HG02642 (cell line): ENCODE measurements at regions not wholly inside any gene's neighbourhood (a gene's known extent, or its start where the extent isn't known, plus 50 kb on each side); places are given as distances from the start of the nearest gene placed in this dataset.

Experiments
- ATAC-seq: cut with Tn5 transposase; IDR thresholded peaks from one replicate; pipeline ENCODE4 v1.9.1; 2021; ENCODE audit warnings: mild to moderate bottlenecking; ENCODE audit not compliant: unreplicated experiment, poor library complexity

DNA sequence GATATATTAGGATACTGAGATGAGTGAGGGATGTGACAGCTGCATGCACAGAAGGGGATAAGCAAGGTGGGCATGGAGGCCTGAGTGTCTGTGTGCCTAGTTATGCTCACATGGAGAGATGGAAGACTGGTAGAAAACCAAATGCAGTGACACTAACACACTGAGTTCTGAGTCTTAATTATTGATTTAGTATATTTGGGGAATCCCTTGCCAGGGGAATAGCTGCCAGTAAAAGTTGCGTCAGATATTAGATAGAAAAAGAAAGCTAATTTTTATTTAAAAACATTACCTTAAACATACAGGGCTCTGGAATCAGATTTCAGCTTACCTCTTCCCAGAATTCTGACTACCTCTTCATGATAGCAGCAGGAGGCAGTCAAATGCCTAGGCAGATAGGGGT is 620.5 kb downstream of the METTL15 start:
- no peak for ATAC-seq

DNA sequence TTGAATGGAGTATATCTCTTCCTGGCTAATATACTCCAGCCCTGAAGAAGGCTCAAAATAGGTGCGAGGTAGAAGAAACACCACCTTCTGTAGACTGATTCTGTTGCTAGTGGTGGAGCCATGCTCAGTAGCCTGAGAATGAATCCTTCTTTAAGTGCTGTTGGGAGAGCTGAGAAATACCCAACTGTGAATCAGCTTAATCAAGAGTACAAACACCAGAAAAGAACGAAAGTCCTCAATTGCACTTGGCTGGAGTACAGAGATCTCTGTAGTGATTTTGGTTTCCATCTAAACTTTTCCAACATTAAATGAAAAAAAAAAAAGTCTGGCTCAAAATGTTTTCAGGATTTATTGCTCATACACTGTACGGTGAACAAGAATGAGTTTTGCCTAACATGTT is 619.1 kb downstream of the METTL15 start:
- ATAC-seq, result no peak

DNA sequence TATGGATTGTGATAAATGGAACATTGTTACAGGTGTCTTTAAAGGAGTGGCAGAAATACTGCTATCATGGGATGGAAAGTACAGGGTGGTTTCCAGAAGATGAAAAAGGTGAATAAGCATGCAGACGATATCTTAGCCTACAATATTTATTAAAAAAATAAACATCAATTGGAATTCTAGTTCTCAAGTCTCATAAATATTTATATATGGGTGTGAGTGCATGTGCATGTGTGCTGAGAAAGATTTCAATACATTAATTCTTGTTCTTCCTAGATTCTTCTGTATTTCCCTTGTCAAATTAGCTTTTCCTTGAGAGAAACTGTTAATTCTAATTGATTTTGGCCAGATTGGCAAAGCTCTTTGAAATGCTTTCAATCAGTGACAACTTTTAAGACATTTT is 618.2 kb downstream of the METTL15 start:
- no peak for ATAC-seq

DNA sequence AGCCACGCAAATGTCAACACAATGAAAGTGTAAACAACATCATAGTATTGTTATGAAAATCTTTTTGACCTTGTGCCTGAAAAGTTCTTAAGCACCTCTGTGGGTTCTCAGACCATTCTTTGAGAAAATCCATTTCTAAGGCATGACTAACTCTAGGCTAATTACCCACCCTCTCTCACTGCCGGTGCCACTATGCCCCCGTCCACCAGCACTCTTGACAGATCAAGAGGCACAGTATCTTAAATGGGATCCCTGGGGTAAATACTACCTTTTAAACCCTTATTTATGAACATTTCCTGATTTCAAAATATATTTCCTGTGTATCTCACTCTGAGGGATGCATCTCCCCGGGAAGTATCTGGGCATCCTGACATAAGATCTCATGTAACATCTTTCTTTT is 607.5 kb downstream of the METTL15 start:
- ATAC-seq, result no peak

DNA sequence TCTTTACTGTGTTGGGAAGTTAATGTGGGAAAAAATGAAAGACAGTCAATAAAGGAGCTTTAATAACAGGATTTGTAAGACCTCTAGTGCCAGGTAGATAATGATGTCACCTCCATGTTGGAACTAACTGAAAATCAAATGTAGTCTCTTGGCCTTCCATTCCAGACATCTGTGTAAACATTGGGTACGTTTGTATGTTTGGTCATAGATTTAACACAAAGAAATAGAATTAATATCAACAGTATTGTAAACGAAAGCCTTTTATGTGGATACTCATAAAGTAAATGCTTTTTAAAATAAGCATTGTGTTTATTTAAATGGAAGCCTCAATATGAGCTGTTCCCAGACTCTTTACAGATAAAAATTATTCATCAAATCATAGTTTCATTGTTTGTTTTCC is 605.7 kb downstream of the METTL15 start:
- no peak for ATAC-seq

DNA sequence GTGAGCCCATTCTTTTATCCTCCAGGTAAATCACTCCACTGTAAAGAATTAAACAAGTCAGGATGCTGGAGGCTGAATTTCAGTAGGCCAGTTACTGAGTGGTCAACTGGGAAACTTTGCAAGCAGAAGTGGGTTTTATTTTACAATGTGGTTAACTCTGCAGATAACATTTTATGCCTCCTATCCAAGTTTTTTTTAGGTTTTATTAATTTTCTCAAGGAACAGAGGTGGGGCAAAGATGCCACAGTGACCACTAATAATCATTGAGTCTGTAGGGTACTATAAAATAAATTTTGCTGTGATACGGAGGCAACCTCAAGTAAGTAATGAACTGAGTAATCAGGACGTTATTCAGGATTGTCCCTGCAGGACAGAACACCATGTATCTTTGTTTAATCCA is 599.9 kb downstream of the METTL15 start:
- no peak for ATAC-seq

DNA sequence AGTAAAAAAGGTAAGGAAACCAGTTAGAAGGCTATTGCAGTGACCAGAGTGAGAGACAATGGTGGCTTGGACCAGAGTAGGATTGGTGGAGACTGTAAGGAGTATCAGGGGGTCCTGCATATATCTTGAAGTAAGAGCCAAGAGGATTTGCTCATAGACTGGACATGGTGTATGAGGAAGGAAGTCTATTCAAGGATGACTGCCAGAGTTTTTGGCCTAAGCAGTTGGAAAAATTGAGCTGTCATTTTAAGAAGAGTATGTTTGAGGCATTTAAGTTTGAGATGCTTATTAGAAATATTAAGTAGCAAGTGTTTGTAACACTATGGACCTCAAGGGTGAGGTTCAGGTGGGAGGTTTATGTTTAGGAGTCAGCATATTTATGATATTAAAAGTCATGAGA is 596.6 kb downstream of the METTL15 start:
- no peak for ATAC-seq

DNA sequence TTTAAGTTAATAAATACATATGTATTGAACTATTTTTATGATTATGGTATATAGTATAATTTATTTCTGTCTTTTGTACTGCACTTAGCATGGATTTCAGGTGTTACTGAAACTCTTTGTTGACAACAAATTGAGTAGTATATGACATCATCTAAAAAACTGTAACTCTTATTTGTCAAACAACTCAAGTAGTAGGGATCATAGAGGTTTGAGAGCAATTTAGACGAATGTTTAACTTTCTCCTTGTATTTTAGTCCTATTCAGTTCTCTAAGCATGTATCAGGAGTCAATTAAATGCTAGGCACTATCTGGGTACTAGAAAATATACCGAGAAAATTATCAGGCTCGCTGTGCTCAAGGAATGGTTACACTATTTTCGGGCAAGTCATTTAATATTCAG is 595.2 kb downstream of the METTL15 start:
- ATAC-seq, result no peak

DNA sequence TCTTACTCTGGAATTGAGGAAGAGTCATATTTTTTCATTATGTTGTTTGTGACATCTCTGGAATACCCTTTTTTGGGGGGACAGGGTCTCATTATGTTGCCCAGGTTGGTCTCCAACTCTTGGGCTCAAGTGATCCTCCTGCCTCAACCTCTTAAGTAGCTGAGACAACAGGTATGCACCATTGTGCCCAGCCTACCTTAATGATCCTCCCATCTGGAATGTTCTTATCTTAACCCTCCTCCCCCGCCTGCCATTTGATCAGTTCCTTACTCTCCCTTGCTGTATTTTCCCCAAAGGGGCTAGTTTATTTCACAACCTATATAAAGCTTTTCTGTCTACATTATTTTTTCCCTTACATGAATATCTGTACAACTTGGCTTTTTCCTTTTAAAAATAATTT is 594.7 kb downstream of the METTL15 start:
- ATAC-seq, result no peak

DNA sequence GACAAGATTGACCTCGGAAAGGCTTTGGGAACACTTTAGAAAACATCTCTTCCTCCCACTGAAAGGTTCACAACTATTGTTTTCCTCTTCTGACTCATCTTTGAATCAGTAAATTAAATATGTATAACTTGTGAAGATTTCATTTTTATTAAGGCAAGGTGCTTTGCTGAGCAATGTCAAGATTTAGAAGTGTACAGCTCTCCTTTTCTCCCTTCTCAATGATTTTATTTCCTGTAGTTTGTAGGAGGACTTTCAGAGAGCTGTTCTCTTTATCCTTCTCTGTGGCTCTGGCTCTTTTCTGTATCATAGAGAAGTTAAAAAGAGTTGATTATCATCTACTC is 594.2 kb downstream of the METTL15 start:
- ATAC-seq, result no peak

DNA sequence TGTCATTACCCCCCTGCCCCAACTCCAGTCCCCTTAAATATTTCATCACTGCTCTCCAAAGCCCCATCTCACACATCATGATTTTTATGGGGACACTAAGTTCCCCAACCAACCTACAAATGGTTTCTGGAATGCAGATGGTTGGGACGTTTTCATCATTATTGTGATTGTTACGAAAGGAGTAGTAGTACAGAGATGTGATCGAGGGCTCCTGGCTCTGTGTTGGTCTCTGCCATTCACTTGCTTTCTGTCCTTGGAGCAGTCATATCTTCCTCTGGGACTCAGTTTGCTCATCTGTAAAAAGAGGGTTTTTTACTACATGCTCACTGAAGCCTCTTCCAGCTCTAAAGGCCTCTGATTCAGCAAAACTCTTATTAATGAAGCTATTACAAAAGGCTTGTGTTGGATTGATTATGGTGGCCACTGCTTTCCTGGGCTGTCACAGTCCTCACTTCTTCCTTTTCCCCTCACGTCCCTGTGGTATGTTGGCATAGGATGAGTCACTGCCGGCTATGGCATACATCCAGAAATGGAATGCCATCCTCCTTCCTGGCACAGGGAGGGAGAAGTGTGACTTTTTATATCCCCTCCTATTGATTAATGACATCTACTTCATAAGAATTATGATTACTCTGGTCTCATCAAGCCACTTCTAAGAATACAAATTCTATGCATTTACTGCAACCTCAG is 593.7 kb downstream of the METTL15 start:
- ATAC-seq, result no peak

DNA sequence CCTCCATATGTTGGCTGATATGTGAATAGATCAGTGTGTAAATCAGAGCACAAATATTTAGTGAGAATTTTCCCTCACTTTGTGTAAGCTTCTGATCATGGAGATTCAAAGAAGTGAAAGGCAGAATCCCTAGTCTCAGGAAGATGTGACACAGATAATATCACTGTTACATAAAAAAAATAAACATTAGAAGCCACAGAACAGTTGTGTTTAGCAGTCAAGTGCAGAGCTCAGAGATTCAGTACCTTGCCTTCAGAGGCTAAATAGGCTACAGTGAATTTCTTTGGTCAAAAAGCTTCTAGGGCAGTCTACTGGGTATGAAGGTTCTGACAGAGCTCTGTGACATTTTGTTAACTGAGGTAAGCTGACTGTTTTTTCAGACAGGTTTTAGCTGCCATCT is 591.5 kb downstream of the METTL15 start:
- no peak for ATAC-seq

DNA sequence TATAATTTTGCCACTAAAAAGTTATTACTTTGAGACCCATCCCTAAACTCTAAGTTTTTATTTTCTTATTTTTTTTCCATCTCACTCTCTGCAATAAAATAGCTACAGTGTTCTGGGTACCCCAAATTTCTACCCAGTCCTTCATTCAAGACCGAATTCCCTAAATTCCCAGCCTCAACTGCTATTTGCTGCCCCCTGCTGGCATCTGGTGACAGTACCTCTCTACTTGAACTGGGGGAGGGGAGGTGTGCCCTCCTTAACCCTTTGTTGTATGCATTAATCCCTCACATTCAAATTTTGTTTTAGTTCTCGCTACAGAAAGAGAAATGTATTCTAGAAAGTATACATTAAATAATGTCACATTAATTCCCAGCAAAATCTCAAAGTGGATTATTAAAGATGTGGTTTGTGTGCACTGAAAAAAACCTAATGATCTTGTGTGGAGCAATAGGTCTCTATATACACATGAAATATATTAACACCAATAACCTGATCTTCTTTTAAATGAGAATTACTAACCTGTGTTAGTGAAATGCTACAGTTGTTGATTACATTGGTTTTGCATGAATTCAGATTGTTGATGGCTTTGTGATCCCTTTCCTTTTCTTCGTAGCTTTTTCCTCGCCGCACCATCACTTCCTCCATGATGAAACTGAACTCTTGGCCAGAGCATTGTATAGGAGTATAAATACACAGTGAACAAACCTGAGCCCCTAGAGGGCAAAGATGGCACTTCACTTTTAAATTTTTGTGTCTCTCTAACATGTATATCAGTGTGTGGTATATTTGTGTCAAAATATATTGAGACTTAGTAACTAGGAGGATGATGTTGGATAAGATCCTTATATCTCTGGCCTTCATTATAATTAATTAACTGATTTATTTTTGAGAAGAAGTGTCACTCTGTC is 590.0 kb downstream of the METTL15 start:
- peak; percentile 43 for ATAC-seq

DNA sequence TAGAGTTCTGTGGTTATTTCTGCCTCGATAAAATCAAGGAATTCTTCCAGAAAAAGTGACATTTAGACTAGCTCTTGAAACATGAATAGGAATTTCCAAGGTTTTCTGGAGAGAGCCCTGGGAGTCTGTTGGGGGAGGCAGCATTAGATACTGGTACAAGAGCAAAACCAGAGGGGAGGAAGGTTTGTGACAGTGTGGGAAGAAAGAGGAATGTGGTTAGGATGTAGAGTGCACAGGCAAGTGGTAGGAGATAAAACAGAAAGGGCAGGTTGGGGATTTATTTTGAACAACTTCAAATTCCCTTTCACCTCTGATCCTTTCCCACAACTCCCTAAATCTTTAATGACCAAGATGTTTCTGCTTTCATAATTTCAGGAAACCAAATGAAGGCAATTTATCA is 588.4 kb downstream of the METTL15 start:
- no peak for ATAC-seq

DNA sequence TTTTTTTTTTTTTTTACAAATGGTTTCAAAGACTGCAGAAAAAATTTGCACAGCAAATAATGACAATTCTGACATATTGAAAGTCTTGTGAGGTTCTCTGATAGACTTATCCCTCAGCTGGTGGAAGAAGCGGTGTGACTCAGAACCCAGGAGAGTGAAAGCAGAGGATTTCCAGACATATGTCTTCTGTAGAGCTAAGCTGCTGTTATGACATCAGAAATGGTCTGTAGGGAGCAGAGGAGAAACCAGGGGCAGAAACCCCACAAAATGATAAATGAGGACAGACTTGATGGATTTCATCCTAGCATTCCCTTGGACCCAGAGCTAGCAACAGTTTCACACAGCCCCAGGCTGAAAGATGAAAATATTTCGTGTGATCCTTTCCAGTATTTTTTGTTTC is 582.6 kb downstream of the METTL15 start:
- no peak for ATAC-seq

DNA sequence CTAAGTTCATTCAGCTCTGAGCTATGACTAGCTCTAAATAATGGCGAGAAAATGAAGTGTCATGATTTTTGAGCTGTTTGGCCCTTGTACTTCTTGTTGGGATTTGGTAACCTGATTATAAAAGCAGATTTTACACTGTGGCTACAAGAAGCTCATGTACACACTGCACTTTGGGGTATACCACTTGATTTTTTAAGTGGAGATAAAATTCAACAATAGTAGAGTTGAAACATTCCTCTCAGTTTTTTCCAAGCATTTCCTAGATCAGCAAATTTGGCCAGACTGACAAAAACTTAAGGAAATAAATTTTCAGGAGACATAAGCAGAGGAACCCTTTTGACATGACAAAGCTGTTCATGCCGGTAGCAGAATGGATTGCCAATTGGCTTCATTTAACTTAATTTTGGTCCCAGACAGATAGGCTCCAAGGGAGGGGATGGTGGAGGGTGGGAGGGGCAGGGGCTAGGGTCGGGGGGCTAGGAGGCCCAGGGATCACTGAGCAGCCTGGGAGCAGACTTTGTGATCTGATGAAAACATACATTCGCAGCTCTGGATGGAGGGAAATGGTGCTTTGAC is 575.9 kb downstream of the METTL15 start:
- no peak for ATAC-seq

DNA sequence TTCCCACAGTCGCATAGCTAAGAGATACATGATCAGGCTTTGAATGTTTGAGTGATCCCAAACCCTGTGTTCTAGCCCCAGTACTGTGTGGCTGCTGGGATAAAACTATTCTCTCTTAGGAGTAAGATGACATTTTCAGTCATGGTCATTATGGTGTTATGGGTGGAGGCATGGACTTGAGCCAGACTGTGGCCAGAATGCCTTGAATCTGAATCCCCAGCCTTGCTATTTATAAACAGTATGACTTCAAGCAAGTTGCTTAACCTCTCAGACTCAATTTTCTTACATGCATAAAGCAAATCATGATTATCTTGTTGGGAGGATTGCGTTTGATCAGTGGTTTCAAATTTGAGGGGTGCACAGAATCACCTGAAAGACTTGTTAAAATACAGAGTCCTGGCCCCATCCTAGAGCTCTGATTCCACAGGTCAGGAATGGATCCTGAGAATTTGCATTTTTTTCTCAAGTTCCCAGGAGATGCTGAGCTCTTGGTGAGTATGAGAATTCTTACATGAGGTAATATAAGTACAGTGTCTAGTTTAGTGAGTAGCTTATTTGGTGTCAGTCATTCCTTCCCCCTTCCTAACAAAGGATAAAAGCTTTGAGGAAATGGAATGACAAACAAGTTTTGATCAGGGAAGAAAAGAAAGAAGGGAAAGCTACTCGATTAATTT is 571.7 kb downstream of the METTL15 start:
- no peak for ATAC-seq

DNA sequence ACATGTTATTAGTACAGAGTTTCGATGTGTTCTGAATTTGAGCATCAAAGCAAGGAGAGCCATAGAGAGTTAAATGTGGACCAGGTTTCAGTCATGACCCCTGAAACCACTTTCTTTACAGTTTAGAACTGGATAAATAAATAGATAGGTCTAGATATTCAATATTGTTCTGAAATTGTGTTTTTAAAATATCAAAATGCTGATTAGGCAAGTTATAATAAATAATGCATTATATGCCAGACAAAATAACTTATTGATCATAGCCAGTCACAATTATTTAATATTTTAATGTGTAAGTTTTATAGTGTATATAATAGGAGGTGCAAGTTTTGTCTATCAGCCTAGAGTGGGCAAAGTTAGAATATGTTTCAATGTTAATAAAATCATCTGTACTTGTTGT is 569.5 kb downstream of the METTL15 start:
- ATAC-seq, result no peak

DNA sequence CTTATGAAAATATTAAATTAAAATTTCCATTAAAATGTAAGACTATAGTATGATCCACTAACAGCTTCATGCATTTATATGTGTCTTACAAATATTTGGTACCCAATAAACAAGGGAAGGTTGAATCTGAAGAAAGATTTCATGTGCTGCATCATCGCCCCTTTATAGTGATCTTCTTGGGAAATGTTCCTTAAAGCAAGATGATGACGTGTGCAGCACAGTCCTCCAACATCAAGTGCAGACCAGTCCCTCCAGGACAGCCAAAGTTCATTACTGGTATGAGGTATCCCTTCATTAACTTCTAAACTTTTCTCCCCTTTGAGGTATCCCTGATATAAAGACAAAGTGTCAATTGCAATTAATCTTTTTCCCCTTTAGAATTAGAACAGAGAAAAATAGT is 567.0 kb downstream of the METTL15 start:
- no peak for ATAC-seq

DNA sequence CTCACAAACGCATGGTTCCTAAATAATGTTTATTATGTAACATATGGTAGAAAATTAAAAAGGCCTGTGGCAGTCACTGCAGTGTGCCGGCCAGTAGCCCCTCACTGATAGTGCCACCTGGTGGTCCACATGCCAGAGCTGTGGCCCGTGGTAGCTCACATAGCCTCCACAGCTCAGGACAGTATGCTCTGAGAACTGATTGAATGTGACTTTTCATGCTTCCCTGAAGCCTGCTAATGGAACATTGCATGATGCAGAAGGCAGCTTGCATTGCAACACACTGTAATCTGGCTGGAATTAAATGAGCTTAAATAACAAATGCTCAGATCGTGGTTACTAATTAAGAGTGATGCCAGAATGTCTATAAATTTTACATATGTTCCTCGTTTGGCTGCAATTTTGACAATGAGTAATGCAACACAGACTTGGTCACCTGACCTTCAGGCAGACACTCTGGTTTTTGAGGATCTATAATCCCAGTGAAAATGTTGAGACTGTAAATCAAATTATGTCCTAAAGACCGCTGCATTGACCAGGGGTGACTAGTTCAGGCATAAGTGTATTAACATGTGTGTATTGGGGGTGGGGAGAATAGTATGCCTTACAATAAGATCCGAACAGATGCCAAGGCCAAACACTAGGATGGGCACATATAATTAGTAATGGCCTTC is 566.4 kb downstream of the METTL15 start:
- ATAC-seq, result no peak
